ENCODE measurements at regions not wholly inside any gene's neighbourhood (a gene's known extent, or its start where the extent isn't known, plus 50 kb on each side); places are given as distances from the start of the nearest gene placed in this dataset.

DNA sequence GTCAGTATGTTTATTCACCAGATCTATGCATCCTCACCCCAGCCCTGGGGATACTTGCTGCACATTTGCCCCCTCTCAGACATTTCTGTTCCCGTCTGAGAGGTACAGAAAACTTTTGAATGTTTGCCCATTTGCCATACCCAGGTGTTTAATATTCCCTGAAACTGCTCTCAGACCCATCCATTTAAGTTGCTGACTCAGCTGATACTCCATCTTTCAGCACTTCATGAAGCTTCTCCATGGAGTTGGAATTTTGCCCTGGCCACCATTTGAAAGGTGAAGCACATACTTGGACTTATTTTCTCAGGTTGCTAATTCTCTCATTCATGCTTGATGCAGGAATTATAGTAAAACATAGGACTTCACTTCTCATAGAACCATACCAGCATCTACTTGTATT is 203.9 kb upstream of the OR13F1 start:
- no peak overlapping the region for H3K4ac ChIP-seq (ENCODE audit: low read depth, low read length)
- H3K23me2 ChIP-seq (ENCODE audit: insufficient read length, low read depth, low read length, poor library complexity, severe bottlenecking), result no peaks in the 10 kb centered on the region
- Mint-ChIP-seq H3K4me1 (0 out of 4 replicates have a peak, but pooled peaks cover 0 to 2% of the 10 kb centered on the region in 2 experiments), H3K36me3 (ENCODE audit: insufficient read depth in 1 of 3, low read depth in 3 of 3) (peaks cover 0 to 11% (median 2%) of the 10 kb centered on the region in 3 experiments; a peak in 3 of 7 replicates), H3K27me3 (ENCODE audit: low read depth) (no peaks in the 10 kb centered on the region), H3K27ac (no peak overlapping the region), H3K9me3 (peaks cover 7% of the 10 kb centered on the region in 2 experiments; a peak in 3 of 5 replicates), H3K4me3 (no peak overlapping the region)
- H3K18ac ChIP-seq (ENCODE audit: insufficient read length, low read depth, low read length), result no peak overlapping the region
- H4K5ac ChIP-seq (ENCODE audit: insufficient read length, low read depth, low read length), result no peak overlapping the region
- H3K14ac ChIP-seq (ENCODE audit: insufficient read depth, low read length), result no peak overlapping the region
- H3K23ac ChIP-seq (ENCODE audit: insufficient read length, low read depth, low read length), result no peak overlapping the region
- no peak overlapping the region for H3K9ac ChIP-seq (ENCODE audit: extremely low read depth, insufficient read length, low read length)
- no CpG with 5 or more reads among the region's 1 CpG for WGBS (ENCODE audit: extremely low coverage, insufficient read length, low lambda C conversion rate)
- no peaks in the 10 kb centered on the region for H3K79me2 ChIP-seq (ENCODE audit: insufficient read depth, low read length)
- H4K8ac ChIP-seq (replicated peaks; ENCODE audit: insufficient read length, low read depth, low read length), result no peak overlapping the region
- H4K91ac ChIP-seq (ENCODE audit: insufficient read length, low read depth, low read length), result no peak overlapping the region
- no peak for TF ChIP-seq CTCF (conservative IDR thresholded peaks at IDR 0.05)
- no peak overlapping the region for H2BK15ac ChIP-seq (ENCODE audit: low read depth, low read length)
- no peak overlapping the region for H3K4me2 ChIP-seq (ENCODE audit: insufficient read depth, insufficient read length, low read length)
- no peak overlapping the region for H2BK20ac ChIP-seq (ENCODE audit: low read depth, low read length, poor library complexity, severe bottlenecking)
- no peaks in the 10 kb centered on the region for H4K20me1 ChIP-seq (ENCODE audit: control insufficient read depth, insufficient read depth, insufficient read length)
- H3K56ac ChIP-seq (ENCODE audit: insufficient read length, low read depth, low read length), result no peak overlapping the region
- no peaks in the 10 kb centered on the region for H3K4me1 ChIP-seq (ENCODE audit: insufficient read depth, low read length)
- H3T11ph ChIP-seq (ENCODE audit: low read length), result no peak overlapping the region
- H2BK12ac ChIP-seq (ENCODE audit: insufficient read length, low read depth, low read length), result no peak overlapping the region
- no peak overlapping the region for H2BK5ac ChIP-seq (ENCODE audit: insufficient read length, low read length)
- no peak overlapping the region for H2AFZ ChIP-seq (ENCODE audit: low read length)
- no peaks in the 10 kb centered on the region for H3K9me3 ChIP-seq (ENCODE audit: control insufficient read depth, low read depth, low read length)
- no peak overlapping the region for H3K27ac ChIP-seq (ENCODE audit: insufficient read length, low read depth, low read length)
- no peaks in the 10 kb centered on the region for H3K27me3 ChIP-seq (ENCODE audit: insufficient read depth, low read length)
- H2AK5ac ChIP-seq (ENCODE audit: insufficient read length, low read length), result no peak overlapping the region
- DNase-seq, result no peak
- no peaks in the 10 kb centered on the region for H3K79me1 ChIP-seq (ENCODE audit: insufficient read depth, low read depth, low read length, poor library complexity, severe bottlenecking)
- no peak overlapping the region for H2BK120ac ChIP-seq (ENCODE audit: low read depth, low read length, poor library complexity, severe bottlenecking)

Measured in H9 (cell line).